Endothelial cell of umbilical vein (primary cell): ENCODE measurements at regions not wholly inside any gene's neighbourhood (a gene's known extent, or its start where the extent isn't known, plus 50 kb on each side); places are given as distances from the start of the nearest gene placed in this dataset.

Experiments used
- EZH2 ChIP-seq: IDR thresholded peaks from 2 replicates; pipeline ENCODE4 v1.6.1; 2012; ENCODE audit warnings: borderline replicate concordance, low read depth, mild to moderate bottlenecking, moderate library complexity, low read length, inconsistent platforms; ENCODE audit not compliant: severe bottlenecking
- FOS ChIP-seq: IDR thresholded peaks from 2 replicates; pipeline ENCODE4 v1.6.1; 2011; ENCODE audit warnings: mild to moderate bottlenecking, low read length, moderate library complexity, borderline replicate concordance; ENCODE audit not compliant: insufficient read depth
- GATA2 ChIP-seq: IDR thresholded peaks from 2 replicates; pipeline ENCODE4 v1.7.0; 2011; ENCODE audit warnings: low read depth, mild to moderate bottlenecking, moderate library complexity, mixed read lengths, low read length; ENCODE audit not compliant: insufficient read length, insufficient read depth
- MYC ChIP-seq: IDR thresholded peaks from one replicate; pipeline ENCODE4 v1.6.1; 2011; ENCODE audit warnings: mild to moderate bottlenecking, low read depth, low read length
- POLR2A ChIP-seq: IDR thresholded peaks from 2 replicates; pipeline ENCODE4 v1.6.1; 2012; ENCODE audit warnings: low read depth, mild to moderate bottlenecking, control low read depth, low read length
- POLR2AphosphoS5 ChIP-seq: IDR thresholded peaks from 2 replicates; pipeline ENCODE4 v1.6.1; 2012; ENCODE audit warnings: low read depth, mild to moderate bottlenecking, control low read depth, low read length, moderate library complexity; ENCODE audit not compliant: insufficient read depth
- TF ChIP-seq, protein P1 (sequence below): IDR thresholded peaks from 2 replicates; pipeline ENCODE4 v1.6.1; 2011; ENCODE audit not compliant: insufficient read depth, insufficient read length
- TF ChIP-seq, protein P2 (sequence below), 2 donors: IDR thresholded peaks; 1 replicate in 1 of 2; 2 replicates in 1 of 2; pipeline ENCODE4 v1.5.1; 2011; ENCODE audit warnings: low read length in 2 of 2, mild to moderate bottlenecking in 2 of 2, moderate library complexity in 2 of 2, control low read depth in 1 of 2, inconsistent platforms in 1 of 2, low read depth in 1 of 2; ENCODE audit not compliant: insufficient read depth in 1 of 2; ENCODE audit errors: extremely low read depth in 1 of 2

GRCh38 chr1:60583696-60584095, 498.7 kb upstream of the NFIA start:
- TF ChIP-seq, protein P1, sequence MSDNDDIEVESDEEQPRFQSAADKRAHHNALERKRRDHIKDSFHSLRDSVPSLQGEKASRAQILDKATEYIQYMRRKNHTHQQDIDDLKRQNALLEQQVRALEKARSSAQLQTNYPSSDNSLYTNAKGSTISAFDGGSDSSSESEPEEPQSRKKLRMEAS, result no peak
- TF ChIP-seq, protein P2, sequence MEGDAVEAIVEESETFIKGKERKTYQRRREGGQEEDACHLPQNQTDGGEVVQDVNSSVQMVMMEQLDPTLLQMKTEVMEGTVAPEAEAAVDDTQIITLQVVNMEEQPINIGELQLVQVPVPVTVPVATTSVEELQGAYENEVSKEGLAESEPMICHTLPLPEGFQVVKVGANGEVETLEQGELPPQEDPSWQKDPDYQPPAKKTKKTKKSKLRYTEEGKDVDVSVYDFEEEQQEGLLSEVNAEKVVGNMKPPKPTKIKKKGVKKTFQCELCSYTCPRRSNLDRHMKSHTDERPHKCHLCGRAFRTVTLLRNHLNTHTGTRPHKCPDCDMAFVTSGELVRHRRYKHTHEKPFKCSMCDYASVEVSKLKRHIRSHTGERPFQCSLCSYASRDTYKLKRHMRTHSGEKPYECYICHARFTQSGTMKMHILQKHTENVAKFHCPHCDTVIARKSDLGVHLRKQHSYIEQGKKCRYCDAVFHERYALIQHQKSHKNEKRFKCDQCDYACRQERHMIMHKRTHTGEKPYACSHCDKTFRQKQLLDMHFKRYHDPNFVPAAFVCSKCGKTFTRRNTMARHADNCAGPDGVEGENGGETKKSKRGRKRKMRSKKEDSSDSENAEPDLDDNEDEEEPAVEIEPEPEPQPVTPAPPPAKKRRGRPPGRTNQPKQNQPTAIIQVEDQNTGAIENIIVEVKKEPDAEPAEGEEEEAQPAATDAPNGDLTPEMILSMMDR (IDR thresholded peaks at IDR 0.05; ENCODE audit: extremely low read depth in 1 of 2, insufficient read depth in 1 of 2, low read depth in 1 of 2, low read length in 2 of 2), result no peak
- no peak for TF ChIP-seq EZH2
- no peak for TF ChIP-seq POLR2AphosphoS5
- no peak for TF ChIP-seq MYC
- no peak for TF ChIP-seq GATA2
- no peak for TF ChIP-seq POLR2A
- no peak for TF ChIP-seq FOS
